ENCODE measurements at regions not wholly inside any gene's neighbourhood (a gene's known extent, or its start where the extent isn't known, plus 50 kb on each side); places are given as distances from the start of the nearest gene placed in this dataset.

DNA sequence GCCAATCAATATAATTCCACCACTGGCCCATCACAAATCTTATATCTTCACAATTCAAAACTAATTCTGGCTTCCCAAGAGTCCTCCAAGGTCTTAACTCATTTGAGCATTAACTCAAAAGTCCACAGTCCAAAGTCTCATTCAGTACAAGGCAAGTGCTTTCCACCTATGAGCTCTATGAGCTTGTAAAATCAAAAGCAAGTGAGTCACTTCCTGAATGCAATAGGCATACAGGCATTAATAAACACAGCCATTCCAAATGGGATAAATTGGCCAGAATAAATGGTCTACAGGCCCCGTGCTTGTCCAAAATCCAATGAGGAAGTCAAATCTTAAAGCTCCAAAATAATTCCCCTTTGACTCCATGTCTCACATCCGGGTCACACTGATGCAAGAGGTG is 479.1 kb downstream of the KDM5D start:
- WGBS, 3 donors, result 72 to 80% methylated on average over 2 of the region's 2 CpGs; no CpG with 5 or more reads in 1 of the 3 donors
- no peak overlapping the region for H3K27ac ChIP-seq (ENCODE audit: low read depth, low read length)

DNA sequence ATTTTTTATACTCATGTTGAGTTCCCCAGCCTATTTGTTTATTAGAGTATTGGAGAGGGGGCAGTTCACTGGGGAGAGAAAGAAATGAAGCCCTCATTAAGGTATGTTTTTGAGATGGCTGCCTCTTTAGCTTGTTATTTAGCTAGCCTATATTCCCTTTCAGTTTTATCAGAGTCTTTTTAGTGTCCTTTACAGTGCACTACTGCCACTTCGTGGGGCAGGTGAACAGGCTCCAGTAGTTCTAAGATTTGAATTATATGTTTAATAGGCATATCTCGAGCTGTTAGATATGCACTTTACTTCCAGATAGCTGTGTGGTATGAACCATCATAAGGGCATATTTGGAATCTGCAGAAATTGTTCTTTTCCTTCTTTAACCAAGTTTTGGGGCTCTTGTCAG is 482.2 kb downstream of the KDM5D start:
- WGBS, 3 donors, result 23 to 44% methylated on average over 2 of the region's 2 CpGs; no CpG with 5 or more reads in 1 of the 3 donors
- H3K27ac ChIP-seq (ENCODE audit: low read depth, low read length), result no peak overlapping the region

DNA sequence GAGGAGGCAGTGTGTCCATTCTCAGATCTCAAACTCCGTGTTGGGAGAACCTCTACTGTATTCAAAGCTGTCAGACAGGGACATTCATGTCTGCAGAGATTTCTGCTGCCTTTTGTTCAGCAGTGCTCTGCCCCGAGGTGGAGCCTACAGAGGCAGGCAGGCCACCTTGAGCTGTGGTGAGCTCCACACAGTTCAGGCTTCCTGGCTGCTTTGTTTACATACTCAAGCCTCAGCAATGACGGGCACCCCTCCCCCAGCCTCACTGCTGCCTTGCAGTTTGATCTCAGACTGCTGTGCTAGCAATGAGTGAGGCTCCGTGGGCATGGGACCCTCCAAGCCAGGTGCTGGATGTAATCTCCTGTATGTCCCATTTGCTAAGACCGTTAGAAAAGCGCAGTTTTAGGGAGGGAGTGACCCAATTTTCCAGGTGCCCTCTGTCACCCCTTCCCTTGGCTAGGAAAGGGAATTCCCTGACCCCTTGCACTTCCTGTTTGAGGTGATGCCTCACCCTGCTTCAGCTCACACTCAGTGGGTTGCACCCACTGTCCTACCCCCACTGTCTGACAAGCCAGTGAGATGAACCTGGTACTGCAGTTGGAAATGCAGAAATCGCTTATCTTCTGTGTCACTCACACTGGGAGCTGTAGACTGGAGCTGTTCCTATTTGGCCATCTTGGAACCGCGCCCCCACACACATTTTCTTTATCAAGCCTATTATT is 458.9 kb upstream of the HSFY2 start:
- H3K27ac ChIP-seq (ENCODE audit: low read depth, low read length), result no peak overlapping the region
- WGBS, 3 donors, result 35 to 46% methylated on average over 9 of the region's 9 CpGs; no CpG with 5 or more reads in 1 of the 3 donors

DNA sequence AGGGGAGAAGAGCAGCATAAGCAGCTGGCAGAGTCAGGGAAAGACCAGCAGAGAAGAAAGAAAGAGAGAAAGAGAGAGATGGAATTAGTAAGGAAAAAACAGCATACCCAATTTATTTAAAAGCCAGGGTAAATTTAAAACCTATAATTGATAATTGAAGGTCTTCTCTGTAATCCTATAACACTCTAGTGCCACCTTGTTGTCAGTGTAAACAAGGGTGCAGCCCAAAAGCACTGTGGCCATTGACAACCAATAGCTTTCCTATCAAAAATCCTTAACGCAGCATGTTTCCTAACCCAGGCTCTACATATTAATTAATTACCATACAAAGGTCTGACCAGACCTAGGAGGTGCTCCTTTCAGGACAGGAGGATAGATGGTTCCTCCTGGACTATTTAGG is 447.2 kb upstream of the HSFY2 start:
- 39 to 46% methylated on average over 1 of the region's 1 CpG; no CpG with 5 or more reads in 1 of the 3 donors for WGBS, 3 donors
- no peak overlapping the region for H3K27ac ChIP-seq (ENCODE audit: low read depth, low read length)

GRCh38 chrY:19208915-19209314 is 435.4 kb upstream of the HSFY2 start:
- H3K27ac ChIP-seq (ENCODE audit: low read depth, low read length), result no peak overlapping the region
- WGBS, 3 donors, result 53 to 65% methylated on average over 2 of the region's 2 CpGs; no CpG with 5 or more reads in 1 of the 3 donors

DNA sequence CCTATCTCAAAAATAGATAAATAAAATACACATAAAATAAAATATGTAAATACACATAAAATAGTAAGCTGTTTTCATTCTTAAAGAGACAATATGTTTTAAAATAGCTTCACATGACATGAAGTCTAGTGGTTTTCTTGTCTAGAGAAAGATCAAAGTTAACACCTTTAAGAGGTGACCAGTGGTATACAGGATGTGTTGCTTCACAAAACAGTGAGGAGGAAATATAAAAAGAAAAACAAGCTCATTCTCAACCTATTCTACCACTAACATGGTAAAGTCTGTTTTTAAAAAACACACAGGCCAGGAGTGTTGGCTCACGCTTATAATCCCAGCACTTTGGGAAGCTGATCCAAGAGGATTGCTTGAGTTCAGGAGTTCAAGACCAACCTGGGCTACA is 433.5 kb upstream of the HSFY2 start:
- 57 to 85% methylated on average over 1 of the region's 1 CpG; no CpG with 5 or more reads in 1 of the 3 donors for WGBS, 3 donors

GRCh38 chrY:19180824-19181223 is 407.3 kb upstream of the HSFY2 start:
- WGBS, 3 donors, result 73 to 92% methylated on average over 3 of the region's 3 CpGs; no CpG with 5 or more reads in 1 of the 3 donors
- H3K27ac ChIP-seq (ENCODE audit: low read depth, low read length), result no peak overlapping the region

More for the DNA sequence above, 433.5 kb upstream of the HSFY2 start:
- H3K27ac ChIP-seq (ENCODE audit: low read depth, low read length), result no peak overlapping the region

DNA sequence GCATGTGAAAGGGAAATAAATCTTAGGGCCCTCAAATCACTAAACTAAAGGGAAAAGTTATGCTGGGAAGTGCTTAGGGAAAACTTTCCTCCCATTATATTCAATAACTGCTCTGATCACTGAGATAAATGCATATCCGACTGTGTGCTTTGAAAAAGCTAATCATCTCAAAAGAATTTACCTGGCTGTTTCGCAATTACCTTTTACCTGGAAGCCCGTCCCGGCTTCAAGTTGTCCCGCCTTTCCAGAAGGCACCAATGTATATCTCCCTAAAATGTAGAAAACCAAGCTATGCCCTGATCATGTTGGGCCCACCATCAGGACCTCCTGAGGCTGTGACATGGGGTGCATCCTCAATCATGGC is 394.6 kb upstream of the HSFY2 start:
- no peak overlapping the region for H3K27ac ChIP-seq (ENCODE audit: low read depth, low read length)
- WGBS, 3 donors, result 71 to 88% methylated on average over 5 of the region's 5 CpGs; no CpG with 5 or more reads in 1 of the 3 donors

DNA sequence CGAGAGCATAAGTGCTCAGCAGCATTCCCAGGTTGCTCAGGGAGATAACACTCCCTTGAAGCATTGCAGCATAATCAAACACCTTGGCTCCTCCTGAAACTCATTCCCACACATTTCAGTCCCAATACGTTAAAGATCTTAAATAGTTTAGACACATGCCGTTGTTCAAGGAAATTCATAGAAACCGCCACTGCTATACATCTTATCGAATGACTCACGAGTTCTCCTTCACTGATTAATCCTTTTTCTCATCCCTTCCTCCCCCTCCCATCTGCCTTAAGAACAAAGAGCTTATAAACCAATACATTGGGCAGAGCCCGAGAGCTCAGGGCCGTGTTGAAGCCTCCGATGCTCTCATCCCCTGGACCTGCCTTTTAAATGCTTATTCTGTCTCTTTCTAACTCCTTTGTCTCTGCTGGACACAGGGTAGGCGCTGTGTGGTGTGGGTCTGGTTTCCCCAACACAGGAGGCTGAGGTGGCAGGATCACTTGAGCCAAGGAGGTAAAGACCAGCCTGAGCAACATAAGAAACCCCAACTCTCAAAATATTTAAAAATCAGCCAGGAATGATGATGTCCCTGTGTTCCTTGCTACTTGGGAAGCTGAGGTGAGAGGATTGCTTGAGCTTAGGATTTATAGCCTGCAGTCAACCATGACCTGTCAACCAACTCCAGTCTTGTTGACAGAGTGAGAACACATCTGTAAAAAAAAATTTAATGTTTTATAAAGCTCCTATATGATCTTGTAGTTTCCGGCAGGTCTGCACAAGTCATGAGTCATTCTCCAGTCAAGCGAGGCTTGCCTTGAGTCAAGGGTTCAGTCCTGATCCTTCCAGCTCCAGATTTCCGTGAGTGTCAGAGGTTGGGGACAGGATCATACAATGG is 394.0 kb upstream of the HSFY2 start:
- H3K27ac ChIP-seq (ENCODE audit: low read depth, low read length), result no peak overlapping the region
- 78% methylated on average over 13 of the region's 13 CpGs; no CpG with 5 or more reads in 1 of the 3 donors for WGBS, 3 donors

DNA sequence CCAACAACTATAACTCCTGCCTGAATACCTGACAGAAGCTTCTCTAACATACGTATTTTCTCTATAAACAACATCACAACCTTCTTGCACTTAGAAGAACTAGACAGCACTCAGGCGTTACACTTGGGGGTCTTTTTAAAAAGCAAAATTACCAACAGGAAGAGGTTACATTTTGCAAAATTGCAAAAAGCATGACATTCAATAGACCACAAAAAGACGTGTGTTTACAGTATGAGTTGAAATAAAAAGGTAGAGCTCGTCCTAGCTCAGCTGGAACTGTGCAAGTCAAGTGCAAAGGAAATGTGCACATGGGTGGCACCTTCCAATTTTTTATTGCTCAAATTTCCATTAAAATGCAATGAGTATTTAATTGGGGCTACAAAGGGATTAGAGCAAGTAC is 375.2 kb upstream of the HSFY2 start:
- WGBS, 3 donors, result 63 to 69% methylated on average over 4 of the region's 4 CpGs; no CpG with 5 or more reads in 1 of the 3 donors
- no peak overlapping the region for H3K27ac ChIP-seq (ENCODE audit: low read depth, low read length)

DNA sequence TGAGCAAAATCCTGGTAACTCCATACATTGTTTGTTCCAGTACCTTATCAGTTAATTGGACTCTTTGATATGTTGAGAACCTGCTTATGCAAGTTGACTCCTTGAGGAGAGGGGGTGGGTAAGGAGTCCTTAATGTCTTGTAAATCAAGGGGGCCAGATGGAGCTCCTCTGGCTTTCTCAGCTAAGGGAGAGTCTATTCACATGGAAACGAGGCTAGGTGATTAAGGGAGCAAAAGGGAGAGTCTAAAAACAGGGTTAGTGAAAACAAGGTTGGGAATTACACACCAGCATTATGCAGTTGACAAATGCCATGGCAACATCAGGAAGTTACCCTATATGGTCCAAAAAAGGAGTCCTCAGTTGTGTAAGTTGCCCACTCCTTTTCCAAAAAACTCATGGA is 372.8 kb upstream of the HSFY2 start:
- no peak overlapping the region for H3K27ac ChIP-seq (ENCODE audit: low read depth, low read length)
- WGBS, 3 donors, result 0 to 10% methylated on average over 1 of the region's 1 CpG; no CpG with 5 or more reads in 1 of the 3 donors

GRCh38 chrY:19142093-19142492 is 368.6 kb upstream of the HSFY2 start:
- 42% methylated on average over 4 of the region's 4 CpGs; no CpG with 5 or more reads in 1 of the 3 donors for WGBS, 3 donors
- no peak overlapping the region for H3K27ac ChIP-seq (ENCODE audit: low read depth, low read length)

DNA sequence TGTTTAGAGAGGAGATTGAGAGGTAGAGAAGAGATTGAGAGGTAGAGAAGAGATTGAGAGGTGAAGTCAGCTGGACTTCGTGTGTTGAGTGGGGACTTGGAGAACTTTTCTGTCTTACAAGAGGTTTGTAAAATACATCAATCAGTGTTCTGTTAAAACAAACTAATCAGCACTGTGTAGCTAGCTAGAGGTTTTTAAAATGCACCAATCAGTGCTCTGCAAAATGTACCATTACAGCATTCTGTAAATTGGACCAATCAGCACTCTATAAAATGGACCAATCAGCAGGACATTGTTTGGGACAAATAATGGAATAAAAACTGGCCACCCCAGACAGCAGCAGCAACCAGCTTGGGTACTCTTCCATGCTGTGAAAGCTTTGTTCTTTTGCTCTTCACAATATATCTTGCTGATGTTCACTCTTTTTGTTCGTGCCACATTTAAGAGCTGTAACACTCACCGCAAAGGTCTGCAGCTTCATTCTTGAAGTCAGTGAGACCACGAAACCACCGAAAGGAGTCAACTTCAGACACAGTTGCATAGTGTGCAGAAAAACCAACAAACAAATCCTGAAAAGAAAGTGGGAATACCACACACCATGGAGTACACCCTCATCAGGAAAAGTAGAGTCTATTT is 366.9 kb upstream of the HSFY2 start:
- no peak overlapping the region for H3K27ac ChIP-seq (ENCODE audit: low read depth, low read length)
- WGBS, 3 donors, result 79 to 85% methylated on average over 5 of the region's 5 CpGs; no CpG with 5 or more reads in 1 of the 3 donors

GRCh38 chrY:19134426-19134825 is 360.9 kb upstream of the HSFY2 start:
- no peak overlapping the region for H3K27ac ChIP-seq (ENCODE audit: low read depth, low read length)
- WGBS, 3 donors, result 71 to 84% methylated on average over 2 of the region's 2 CpGs; no CpG with 5 or more reads in 1 of the 3 donors

GRCh38 chrY:19130569-19131358 is 357.2 kb upstream of the HSFY2 start:
- WGBS, 3 donors, result 26 to 32% methylated on average over 2 of the region's 2 CpGs; no CpG with 5 or more reads in 1 of the 3 donors
- no peak overlapping the region for H3K27ac ChIP-seq (ENCODE audit: low read depth, low read length)

DNA sequence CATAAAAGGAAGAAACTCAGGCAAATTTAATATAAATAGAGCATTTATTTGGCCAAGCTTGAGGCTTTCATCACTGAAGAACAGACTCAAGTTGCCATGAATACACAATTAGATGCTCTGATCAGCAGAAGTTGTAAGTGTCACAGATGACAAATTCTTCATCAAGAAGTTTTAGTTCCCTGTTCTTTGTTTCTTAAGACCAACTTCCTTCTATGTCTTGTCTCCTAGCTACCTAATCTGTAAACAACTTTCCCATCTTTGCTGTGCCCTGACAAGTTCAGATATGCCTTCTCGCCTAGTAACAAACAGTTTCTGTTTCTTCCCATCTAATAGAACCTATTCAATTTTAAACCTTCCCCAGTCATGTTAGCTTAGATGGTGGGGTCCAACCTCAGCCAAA is 353.4 kb upstream of the HSFY2 start:
- no peak overlapping the region for H3K27ac ChIP-seq (ENCODE audit: low read depth, low read length)
- 67 to 78% methylated on average over 1 of the region's 1 CpG; no CpG with 5 or more reads in 1 of the 3 donors for WGBS, 3 donors

- no peak overlapping the region for H3K27ac ChIP-seq (ENCODE audit: low read depth, low read length)
- 75 to 88% methylated on average over 2 of the region's 2 CpGs; no CpG with 5 or more reads in 1 of the 3 donors for WGBS, 3 donors
These were observed 351.1 kb upstream of the HSFY2 start for GRCh38 chrY:19124609-19125008.

DNA sequence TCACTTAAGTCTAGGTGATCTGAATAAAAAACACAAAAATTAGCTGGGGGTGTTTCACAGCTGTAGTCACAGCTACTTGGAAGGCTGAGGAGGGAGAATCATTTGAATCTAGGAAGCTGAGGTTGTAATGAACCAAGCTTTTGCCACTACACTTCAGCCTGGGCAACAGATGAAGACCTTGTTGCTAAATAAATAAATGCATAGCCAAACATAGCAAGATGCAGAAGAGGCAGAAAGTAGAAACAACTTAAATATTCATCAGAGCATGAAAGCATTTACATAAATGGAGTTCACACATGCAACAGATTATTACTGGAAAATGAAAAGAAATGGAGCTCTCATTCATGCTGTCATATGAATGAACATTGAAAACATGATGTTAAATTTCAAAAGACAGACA is 348.9 kb upstream of the HSFY2 start:
- H3K27ac ChIP-seq (ENCODE audit: low read depth, low read length), result no peak overlapping the region
